Activated CD8-positive, alpha-beta memory T cell treated with anti-CD3 and anti-CD28 coated beads, Interleukin-2, amount 50 U/mL, for 1 hour (primary cell): ENCODE measurements at regions not wholly inside any gene's neighbourhood (a gene's known extent, or its start where the extent isn't known, plus 50 kb on each side); places are given as distances from the start of the nearest gene placed in this dataset.
"Not testable (repeated sequence)": the region's sequence is repeated elsewhere in the genome, so short reads cannot be mapped to it uniquely, and the experiment has no call there.

Experiments
- DNase-seq: peaks from one replicate; pipeline ENCODE4 v3.0.0-alpha.2; 2020; ENCODE audit errors: extremely low read depth

GRCh38 chrX:40414335-40414734 lies 166.4 kb upstream of the ATP6AP2 start:
- DNase-seq: no peak

GRCh38 chrX:40411340-40412111 lies 169.2 kb upstream of the ATP6AP2 start:
- DNase-seq: no peak

DNA sequence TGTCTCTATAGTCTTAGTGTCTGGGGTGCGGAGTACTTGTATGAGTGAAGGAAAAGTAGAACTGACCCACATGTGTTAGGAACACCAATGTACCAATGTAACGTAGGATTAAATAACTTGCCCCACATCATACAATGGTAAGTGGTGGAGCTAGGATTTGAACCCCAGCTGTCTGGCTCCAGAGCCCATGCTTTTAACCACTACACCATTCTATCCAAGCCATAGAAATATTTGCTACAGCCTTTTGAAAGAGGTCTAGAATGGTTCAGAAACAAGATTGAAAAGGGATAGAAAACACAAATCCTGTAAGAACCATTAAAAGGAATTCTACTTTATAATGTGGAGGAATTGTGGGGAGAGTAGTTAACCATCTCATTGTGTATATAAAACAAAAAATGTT lies 169.9 kb upstream of the ATP6AP2 start:
- DNase-seq: no peak

GRCh38 chrX:40406330-40406859 lies 174.4 kb upstream of the ATP6AP2 start:
- no peak for DNase-seq

- DNase-seq: no peak
Measured at GRCh38 chrX:40405399-40405798, 175.4 kb upstream of the ATP6AP2 start.

DNA sequence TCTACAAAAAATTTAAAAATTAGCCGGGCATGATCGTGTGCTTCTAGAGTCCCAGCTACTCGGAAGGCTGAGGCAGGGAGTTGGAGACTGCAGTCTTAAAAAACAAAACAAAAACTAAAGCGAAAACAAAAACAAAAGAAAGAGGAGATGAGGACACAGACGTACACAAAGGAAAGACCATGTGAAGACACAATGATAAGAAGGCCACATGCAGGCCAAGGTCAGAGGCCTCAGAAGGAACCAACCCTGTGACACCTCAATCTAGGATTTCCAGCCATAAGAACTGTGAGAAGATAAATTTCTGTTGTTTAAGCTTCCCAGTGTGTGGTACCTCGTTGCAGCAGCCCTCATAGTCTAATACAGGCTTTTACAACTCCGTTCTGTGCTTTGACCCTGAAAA lies 177.0 kb upstream of the ATP6AP2 start:
- DNase-seq: no peak

DNA sequence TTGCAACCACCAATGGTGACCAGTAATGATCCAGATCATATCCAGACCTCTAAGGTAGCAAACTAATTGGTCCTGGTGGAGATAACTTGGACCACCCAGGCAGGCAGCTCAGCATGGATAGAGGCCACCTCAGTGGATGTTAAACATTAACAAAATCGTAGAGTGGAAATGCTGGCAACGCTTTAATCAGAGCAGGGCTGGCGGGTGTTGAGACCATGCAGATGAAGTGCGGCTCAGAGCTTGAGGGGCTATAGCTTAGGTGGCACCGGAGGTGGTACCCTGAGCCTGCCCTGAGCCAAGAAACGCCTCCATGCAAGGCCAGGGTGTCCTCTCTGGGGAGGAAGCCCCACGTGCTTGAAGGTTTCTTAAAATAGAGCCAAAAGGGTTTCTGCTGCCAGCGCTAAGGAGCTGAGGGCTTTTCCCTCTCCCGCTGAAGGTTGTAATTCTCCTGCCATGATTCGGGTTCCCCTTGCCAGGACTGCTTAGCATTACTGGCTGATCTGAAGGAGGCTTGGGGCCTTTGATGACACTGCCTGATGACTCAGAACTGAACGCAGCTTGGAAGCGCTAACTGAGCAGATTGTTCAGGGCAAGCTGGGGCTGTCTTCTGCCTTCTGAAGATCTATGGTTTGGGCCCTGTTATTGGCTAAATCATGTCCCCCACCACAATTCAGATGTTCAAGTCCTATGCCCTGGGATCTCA lies 177.8 kb upstream of the ATP6AP2 start:
- no peak for DNase-seq

DNA sequence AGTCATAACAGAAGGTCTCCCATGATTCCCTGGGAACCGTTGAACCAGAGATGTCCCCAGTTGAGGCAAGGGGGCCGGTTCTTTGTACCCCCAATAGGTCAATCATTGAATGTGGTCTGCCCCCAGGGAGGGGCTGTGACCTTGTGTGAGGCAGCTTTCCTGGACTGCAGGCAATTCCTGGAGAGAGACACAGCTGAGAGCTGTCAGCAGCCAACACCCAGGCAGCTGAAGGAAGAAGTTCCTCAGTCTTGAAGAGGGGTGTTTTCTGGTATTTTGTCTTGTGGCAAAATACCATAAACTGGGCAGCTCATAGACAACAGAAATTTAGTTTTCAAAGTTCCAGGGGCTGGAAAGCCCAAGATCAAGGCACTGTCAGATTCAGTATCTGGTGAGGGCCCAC lies 185.7 kb upstream of the ATP6AP2 start:
- no peak for DNase-seq

GRCh38 chrX:40394302-40394701 lies 186.5 kb upstream of the ATP6AP2 start:
- no peak for DNase-seq

DNA sequence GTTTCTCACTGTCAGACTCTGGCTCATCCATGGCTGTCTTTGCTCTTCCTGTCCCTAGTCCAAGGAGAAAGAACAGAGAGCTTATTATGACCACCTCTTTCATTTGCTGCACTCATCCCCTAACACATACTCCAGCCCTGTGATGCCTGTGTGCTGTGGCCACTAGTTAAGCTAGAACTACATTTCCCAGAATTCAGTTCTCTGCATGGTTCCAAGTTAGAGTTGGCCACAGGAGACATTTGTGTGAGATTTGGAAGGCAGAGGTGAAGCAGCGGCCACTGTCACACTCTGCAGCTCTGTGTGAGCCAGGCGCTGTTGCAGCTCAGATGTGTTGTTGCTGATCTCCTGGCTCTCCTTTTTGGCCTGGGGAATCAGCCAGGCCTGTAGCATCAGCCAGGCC lies 188.2 kb upstream of the ATP6AP2 start:
- no peak for DNase-seq

DNA sequence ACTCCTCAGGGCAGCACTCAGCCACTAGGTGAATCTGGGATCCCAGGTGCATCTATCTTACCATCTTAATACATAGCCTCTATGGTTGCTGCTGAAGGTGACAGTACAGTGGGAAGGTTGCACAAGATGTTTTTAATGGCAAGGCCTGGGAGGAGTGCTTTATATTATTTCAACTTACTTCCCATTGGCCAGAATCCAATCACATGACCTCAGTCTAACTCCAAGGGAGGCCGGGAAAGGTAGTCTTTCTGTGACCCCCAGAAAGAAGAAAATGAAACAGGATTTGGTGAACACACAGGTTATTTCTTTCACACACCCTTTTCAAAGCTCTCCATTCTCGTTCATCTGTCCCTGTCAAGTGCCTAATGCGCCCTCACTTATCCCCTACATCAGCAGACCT lies 189.1 kb upstream of the ATP6AP2 start:
- DNase-seq: no peak

DNA sequence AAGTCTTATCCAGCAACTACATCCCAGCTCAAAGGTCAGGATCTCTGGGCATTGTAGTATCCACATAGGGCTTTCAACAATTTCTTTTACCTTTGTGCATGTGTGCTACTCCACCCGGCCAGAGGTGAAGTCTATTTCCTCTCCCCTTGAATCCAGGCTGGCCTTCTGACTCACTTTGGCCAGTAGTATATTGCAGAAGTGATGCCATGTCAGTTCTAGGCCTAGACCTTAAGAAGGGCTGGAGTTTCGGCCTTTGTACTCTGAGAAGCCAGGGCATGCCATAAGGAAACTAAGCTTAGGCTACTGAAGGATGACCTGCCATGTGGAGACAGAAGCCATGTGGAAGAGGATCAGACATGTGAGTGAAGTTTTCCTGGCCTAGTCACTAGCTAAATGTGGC lies 191.2 kb upstream of the ATP6AP2 start:
- DNase-seq: no peak

DNA sequence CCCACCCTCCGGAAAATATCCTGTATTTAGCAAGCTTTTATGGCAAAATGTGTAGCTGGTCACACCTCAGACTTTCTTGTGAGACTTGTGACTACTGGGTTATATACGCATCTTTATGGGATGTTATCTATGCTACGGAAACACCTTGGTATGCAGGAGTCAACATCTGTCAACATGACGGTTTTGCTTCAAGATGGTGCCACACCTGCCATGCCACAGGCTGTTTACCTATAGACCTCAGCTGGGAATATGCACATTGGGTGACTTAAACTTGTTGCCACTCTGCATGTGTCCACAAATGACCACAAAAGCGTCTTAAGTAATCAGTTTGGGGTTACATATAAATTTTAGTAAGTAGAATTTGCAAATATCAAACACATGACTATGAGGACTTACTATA lies 192.3 kb upstream of the ATP6AP2 start:
- no peak for DNase-seq

- DNase-seq: not testable (repeated sequence)
Measured at GRCh38 chrX:40387869-40388268, 192.9 kb upstream of the ATP6AP2 start.

DNA sequence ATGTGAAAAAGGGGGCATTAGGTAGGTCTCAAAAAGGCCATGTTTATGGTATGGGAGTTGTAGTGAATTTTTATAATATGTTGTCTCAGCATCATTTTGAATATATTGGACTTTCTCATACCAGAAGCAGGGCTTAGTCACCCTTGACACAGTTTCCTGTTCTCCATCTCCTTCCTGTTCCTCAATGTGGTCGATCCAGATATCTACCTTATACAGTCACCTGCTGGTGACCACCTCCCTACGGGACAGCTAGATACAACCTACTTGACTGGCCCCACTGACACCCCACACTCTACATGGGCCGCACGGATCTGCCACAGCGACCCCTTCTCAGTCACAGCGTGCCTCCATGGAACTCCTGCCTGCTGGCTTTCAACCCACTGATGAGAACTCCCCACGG lies 193.5 kb upstream of the ATP6AP2 start:
- DNase-seq: not testable (repeated sequence)

DNA sequence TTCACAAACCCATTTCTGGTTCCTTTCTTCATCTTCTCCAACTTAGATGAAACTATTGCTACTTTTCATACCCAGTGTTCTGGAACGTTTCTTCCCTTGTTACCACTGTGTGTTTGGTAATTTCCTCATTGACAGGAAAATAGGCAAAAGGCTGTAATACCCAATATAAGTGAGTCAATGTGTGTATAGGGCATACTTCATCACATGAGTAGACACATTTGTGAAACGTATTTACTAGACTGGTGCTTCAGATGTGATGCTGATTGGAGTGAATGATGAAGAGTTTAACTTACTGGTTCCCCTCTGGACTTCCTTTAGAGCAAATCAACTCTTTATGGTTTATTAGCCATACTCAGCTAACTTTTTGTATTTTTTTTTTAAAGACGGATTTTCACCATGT lies 195.1 kb upstream of the ATP6AP2 start:
- no peak for DNase-seq

DNA sequence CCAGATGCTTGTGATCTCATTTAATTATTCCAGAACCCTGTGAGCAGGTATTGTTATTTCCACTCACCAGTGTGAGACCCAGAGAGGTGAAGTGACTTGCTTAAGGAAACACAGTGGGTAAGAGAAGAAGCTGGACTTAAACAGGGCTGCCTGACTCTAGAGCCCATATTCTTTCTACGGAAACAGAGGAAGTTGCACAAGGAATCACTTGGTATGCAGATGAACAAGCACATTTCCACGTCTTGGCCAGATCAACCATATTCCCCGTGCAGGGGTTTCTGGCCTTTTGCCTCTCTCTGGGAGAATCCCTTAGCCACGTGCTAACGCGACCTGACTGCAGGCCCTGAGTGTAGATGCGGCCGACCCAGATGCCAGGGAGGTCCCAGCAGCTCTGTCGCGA lies 195.5 kb upstream of the ATP6AP2 start:
- DNase-seq: no peak

GRCh38 chrX:40383969-40384368 lies 196.8 kb upstream of the ATP6AP2 start:
- no peak for DNase-seq

GRCh38 chrX:40383360-40383759 lies 197.4 kb upstream of the ATP6AP2 start:
- DNase-seq: no peak

GRCh38 chrX:40380655-40381488 lies 199.9 kb upstream of the ATP6AP2 start:
- DNase-seq: no peak

DNA sequence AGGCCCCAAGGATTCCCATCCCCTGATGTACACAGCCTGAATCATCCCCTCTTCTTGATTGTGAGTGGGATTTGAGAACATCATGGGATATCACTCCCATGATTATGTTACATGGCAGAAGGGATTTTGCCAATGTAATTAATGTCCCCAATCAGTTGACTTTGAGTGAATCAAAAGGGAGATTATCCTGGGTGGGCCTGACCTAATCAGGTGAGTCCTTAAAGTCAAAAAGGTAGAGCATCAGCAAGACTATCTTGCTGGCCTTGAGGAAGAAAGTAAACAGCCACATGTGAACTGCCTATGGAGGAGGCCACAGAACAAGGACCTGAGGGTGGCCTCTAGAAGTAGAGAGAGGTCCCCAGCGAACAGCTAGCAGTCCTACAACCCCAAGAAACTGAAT lies 203.1 kb upstream of the ATP6AP2 start:
- no peak for DNase-seq

DNA sequence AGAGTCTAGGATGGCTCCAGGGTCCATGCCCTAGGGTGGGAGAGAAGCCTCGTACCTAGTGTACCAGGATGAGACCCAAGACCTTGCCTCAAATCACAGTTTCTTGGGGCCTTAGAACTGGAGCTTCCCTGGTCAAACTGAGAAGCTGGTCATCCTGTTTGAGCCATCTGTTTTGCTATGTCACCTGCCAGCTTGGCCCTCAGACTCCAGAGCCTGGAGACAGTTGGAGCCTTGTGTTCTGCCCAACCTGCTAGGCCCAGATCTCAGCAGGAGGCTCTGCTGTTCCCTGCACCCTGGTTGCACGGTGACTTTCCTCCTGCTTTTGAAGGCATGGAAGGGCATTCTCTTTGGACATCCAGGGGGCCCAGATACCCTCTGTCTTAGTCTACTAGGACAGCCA lies 206.3 kb upstream of the ATP6AP2 start:
- DNase-seq: no peak
